ENCODE measurements at regions not wholly inside any gene's neighbourhood (a gene's known extent, or its start where the extent isn't known, plus 50 kb on each side); places are given as distances from the start of the nearest gene placed in this dataset.

DNA sequence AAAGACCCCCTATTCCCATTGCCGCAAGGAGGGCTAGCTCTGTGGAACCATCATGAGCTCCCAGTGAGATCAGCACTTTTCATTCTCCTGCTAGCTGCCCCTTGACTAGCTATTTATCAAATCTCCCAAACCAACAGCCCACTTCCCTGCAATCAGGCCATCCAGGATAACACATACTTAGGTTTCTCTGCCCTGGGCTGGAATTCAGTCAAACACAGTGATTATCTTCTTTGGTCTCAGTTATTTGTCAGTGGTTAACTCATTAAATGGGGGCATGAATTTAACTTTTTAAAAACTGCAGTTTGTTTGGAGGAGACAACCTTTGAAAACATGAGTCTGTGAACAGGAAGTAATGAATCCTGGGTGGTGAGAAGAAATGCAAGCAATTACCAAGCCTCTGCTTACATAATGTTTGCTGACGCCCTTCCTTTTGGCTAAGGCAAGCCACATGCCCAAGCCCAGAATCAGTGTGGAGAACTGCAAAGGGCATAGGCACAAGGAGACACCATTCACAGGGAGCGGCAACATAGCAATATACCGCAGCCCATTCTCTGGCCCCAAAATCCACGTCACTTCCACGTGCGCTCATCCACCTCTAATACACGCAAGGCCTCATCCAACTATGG is 275.0 kb downstream of the DRD1 start:
- no peak for DNase-seq (ENCODE audit: low spot score)

DNA sequence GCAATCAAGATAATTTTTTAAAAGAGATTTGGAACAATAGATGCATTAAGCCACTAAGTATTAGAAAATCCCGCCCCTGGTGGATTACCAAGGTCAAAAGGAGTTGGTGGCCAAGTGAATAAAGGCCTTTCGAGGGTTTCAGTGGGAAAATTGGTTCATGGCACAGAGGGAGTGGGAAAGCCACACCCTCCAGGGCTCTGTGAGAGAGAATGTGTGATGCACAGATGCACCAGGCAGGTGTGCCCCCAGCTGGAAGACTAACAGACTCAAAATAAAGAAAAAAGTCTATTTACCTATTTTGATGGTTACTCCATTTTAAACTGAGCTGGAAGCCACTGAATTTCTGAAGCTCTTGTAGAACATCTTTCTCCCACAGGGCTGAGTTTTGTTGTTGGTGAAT is 278.0 kb downstream of the DRD1 start:
- no peak for DNase-seq (ENCODE audit: low spot score)

DNA sequence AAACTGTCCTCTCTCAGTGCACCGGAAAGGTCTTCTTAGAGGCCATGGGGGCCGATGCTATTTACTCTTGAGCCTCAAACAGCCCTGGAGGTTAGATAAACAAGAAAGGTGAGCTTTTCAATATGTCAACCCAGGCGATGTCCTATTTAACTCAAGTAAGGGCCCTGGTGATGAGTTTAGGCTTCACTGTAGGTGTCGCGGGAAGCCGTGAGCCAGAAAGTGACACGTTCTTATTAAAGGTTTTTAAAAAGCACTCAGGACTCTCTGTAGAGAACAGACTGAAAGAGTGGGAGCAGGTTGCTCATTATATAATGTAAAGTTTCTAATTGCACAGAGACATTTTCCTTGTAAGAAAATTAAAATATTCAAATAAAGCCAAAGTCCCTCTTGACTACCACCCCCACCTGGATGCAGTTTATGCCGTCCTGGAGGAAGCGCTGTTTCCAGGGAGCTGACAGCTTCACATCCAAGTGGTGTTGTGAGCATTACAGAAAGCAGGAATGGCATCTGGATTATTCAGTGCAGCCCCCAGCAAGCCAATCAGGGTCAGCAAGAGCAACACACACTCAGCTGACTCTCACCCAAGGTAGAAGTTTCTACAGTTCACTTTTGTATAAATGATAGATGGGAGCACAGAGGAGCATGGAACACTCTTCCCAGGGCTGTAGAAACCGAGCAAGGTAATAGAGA is 280.3 kb downstream of the DRD1 start:
- no peak for DNase-seq (ENCODE audit: low spot score)

DNA sequence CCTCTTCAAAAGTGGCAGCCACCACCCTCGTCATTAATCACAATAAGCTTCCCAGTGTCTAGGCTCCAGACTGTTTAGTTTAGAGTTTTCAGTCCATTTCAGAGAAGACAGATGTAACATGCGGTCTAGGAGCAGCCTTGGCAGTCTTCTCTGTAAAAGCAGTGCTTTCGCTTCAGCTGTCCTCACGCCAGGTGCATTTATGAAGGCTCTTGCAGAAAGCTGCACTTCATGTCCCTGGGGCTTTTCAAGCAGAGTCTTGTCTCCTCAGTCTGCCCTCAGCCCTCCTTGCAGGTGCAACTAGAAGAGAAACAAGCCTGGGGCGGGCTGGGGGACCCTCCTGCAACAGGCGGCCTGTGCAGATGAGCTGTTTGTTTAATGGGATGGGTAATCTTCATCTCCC is 281.9 kb downstream of the DRD1 start:
- DNase-seq (ENCODE audit: low spot score), result no peak

DNA sequence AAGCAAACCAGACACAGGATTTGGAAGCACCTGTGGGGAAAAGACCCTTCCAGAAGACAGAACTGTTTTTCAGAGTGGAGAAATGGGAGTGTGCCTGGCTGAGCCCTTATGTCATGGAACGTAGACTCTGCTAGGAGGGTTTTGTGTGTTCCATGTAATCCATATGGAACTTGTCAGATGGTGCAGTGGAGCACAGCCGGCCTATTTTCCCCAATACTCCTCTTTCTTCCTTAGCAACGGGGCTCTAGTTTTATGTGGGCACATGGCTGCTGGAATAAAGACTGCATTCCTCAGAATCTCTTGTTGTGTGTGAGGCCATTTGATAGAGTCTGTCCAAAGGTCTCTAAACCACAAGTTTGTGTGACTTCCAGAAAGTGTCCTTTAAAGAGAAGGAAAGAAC is 284.0 kb downstream of the DRD1 start:
- DNase-seq (ENCODE audit: low spot score), result no peak

DNA sequence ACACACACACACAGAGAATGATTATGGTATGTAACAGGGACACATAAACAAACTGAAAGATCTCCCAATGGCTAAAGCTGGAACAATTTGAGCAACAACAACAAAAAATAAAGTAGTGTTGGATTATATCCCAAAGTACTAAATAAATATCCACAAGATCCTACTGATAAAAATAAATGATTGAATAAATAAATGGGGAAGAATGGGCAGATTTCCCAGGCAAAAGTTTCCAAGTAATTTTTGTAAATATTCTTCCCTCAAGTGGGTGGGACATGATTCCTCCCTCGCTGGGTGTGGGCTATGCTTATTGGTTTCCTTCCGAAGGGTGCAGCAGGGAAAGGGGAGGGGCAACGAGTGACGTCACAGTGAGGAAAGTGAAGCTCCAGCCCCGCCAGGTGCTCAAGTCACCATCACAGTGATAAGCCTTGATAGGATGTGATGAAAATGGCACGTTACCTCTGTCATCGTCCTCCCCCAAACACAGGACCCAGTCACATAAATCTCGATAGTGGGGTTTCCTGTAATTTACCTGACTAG is 295.3 kb downstream of the DRD1 start:
- DNase-seq (ENCODE audit: low spot score), result no peak

DNA sequence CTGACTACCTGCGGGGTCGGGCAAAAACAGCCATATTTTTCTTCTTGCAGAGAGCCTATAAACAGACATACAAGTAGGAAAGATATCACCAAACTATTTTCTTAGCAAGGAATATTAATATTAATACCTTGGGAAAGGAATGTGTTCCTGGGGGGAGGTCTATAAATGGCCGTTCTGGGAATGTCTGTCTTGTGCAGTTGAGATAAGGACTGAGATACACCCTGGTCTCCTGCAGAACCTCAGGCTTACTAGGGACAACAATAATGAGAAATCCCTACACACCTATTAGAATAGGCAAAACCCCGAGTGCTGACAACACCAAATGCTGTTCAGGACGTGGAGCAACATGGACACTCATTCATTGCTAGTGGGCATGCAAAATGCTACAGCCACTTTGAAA is 297.2 kb downstream of the DRD1 start:
- no peak for DNase-seq (ENCODE audit: low spot score)

DNA sequence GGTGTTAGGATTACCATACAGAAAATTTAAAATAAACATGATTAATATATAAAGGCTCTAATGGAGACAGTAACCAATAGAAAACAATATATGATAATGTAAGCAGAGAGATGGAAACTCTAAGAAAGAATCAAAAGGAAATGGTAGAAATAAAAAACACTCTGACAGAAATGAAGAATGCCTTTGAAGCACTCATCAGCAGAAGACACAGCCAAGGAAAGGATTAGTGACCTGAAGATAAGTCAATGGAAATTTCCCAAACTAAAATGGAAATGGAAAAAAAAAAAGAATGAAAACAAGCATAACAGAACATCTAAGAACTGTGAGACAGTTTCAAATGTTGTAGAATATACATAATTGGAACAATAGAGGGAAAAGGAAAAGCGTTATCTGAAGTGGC is 302.6 kb downstream of the DRD1 start:
- no peak for DNase-seq (ENCODE audit: low spot score)

DNA sequence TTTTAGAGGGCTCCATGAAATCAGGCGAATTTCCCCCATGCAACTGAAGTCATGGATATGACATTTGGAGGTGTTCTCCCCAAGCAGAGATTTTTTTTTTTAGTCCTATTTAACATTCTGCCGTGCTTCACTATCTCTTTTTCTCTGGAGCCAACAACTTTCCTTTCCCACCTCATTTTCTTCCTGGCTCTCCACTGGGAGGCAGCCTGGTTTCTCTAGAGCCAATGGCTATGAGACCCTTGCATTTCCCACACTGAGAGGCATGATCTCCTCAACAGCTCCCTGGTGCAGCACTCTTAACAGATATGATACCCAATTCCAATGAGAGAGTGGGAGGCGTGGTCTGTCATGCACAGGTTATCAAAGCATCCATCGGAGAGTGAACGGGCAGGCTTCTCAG is 310.8 kb downstream of the DRD1 start:
- DNase-seq (ENCODE audit: low spot score), result peak; percentile 18

DNA sequence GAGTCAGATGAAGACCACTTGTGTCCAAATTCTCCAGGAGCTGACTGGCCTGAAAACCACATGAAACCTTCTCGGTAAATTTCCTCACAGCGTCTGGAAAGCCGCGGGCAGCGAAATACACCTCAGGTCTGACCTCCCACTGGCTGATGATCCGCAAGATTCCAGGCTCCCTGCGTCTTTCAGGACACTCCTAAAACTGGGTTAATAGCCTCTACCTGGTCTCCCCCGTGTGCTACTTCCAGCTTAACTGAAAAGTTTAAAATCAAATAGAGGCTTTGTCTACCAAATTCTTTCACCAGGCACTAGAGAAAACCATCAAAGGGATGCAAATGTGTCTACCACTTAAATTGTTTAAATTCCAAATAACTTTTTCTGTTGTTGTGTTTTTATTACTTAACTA is 312.6 kb downstream of the DRD1 start:
- DNase-seq (ENCODE audit: low spot score), result no peak

DNA sequence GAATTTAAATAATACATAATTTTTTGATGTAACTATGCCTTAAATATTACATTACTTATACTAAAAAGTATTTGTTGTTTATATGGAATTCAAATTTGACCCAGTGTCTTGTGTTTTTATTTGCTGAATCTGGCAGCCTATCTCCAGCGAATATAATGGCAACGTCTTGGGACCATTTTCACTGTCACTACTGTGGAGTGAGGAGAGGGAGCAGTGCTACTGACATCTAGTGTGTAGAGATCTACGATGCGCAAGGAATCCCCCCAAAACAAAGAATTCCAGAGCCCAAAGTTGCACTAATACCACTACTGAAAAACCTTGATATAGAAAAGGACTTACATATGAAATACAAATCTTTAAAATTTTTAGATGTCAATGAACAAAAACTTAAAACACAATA is 314.4 kb downstream of the DRD1 start:
- no peak for DNase-seq (ENCODE audit: low spot score)

DNA sequence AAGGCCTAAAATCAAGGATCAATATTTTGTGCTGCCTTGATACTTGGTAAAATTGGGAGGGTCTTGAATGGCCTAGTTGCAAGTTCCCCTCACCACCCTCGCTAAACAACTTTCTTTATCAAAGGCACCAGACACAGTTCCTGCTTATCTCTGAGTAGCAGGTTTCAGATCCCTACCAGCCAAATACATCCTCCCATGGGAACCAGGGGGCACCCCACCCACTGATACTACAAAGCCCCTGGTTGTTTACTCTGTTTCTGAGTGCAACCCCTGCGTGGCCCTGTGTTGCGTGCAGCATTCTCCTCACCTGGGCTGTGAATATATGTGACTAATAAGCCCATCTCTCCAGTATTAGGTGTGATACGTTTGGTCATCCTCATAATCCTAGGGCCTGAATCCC is 314.9 kb downstream of the DRD1 start:
- DNase-seq (ENCODE audit: low spot score), result no peak

DNA sequence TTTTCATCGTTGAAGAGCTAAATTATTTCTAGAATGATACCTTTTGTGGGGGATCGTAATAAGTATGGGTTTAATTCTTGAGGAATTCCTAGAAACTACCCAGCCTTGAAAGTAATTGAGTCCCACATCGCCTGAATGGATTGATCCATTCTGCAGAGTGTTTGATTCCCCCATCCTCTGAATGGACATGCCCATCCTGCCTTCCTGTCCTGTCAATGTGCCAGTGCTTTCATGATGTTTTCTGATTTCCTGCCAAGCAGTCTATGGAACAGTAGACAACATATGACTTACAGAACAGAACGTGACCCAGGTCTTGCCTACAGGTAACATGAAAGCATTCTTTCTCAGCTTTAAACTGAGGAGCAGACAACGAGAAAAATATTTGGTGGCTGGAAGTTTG is 319.2 kb downstream of the DRD1 start:
- DNase-seq (ENCODE audit: low spot score), result no peak

DNA sequence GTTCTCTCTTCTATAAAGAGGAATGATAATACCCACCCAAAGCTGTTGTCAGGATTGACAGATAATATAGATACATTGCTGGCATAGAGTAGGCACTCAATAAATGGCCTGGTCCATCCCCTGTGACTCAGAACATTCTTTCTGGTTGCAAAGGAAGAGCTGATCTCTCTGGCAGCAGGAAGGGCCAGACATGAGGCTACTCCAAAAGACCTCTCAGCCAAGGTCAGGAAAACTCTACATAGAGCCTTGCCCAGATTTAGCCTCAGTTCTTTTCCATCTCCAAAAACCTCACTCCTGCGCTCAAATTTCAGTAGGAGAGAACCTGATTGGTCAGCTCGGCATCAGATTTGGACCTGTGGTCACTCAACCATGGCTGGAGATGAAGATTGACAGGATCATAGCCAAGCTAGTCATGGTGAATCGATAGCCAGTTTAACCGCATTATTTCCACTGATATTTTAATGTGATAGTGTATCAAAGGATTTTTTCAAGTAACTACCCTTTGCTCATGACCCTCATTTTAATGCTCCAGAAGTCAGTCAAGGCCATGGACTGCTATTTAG is 319.6 kb downstream of the DRD1 start:
- no peak for DNase-seq (ENCODE audit: low spot score)

DNA sequence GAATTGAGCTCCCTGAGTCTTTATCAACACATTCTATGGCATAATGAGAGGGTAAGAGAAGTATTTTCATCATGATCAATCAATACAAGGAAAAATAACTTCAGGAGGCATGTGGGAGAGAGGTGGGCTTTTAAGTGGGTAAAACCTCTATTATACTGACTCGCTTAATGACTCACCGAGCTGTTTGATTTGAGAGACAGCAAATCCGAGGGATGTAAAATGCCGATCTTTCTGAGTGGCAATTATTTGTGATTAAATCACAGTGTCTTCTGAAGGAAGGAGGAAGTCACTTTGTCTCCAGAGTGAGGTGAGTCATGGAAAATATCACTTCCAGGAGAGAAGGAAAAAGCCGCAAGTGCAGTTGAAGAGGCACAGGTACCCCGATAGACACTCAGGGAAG is 320.4 kb downstream of the DRD1 start:
- DNase-seq (ENCODE audit: low spot score), result no peak

DNA sequence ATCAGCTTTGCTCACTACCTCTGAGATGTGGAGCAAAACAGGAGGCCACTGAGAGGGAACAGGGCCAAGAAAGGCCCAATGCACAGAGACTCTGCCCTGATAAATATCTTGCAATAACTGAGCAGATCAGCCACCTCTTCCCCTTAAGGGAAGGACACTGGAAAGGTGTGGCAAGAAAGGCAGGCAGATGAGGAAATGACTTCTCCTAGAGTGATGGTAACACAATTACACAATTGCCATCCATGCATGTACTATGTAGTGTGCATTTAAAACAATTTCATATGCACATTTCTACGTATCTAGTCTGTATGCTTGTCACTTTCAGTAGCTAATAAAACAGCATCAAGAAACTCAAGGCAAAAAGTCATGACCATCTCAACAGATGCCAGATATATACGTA is 322.5 kb downstream of the DRD1 start:
- DNase-seq (ENCODE audit: low spot score), result no peak

DNA sequence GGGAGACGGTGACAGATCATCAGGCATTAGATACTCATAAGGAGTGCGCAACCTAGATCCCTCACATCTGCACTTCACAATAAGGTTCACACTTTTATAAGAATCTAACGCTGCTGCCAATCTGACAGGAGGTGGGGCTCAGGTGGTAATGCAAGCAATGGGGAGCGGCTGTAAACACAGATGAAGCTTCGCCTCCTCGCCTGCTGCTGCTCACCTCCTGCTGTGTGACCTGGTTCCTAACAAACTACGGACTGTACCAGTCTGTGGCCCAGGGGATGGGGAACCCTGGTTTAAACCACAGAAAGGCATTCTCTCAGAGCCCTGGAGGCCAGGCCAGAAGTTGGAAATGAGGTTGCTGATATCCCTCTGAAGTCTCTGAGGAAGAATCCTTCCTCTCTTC is 323.6 kb downstream of the DRD1 start:
- DNase-seq (ENCODE audit: low spot score), result no peak

DNA sequence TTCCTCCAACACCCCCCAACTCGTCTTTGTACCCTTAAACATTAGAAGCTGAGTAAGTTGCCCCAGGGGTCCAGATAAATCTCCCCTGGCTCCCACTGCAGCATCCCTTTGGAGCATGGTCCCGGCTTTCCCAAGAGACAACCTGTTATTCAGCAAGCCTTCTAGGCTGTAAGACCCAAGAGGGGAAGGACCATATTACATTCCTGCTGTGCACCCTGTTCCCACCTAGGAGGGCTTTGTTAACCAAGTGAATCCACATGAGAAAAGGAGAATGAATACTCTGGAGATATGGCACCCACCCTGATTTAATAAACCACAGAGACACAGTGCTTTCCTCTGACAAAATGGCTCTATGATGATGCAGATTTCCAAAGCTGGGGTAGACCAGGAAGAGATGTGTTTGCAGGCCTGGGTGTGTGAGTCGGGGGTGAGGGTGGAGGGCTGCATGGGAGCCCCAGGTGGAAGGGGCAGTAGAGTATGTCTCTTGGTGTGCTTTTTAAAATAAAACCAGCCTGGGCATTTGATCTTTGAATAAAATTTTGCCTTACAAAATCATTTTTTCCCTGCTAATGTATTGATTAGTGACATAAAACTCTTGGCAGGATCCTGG is 325.2 kb downstream of the DRD1 start:
- DNase-seq (ENCODE audit: low spot score), result no peak

DNA sequence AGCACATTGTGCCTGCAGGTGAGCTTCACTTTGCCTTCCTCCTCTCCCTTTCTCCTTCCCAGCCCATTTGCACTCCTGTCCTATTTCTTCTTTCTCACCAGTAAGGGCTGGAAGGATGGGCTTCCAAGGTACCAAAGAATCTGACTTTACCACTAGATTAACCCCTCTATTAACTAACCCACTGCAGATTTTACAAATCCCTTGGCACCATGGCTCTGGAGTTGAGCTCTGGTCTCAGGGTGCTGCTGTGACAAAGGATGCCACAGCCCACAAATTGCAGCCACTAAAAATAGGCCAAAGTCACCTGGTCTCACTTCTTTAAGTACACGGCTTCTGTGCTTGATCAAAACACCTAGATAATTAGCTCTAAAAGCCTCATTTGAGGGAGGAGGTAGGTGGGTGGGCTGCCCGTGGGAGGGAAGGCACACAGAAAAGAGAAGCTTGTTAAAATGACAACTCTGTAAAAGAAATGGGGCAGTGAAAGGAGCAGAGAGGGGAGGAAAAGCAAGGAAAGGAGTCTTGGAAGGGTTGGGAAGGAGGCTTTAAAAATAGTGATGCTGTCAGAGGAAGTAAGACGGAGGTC is 327.4 kb downstream of the DRD1 start:
- DNase-seq (ENCODE audit: low spot score), result no peak

DNA sequence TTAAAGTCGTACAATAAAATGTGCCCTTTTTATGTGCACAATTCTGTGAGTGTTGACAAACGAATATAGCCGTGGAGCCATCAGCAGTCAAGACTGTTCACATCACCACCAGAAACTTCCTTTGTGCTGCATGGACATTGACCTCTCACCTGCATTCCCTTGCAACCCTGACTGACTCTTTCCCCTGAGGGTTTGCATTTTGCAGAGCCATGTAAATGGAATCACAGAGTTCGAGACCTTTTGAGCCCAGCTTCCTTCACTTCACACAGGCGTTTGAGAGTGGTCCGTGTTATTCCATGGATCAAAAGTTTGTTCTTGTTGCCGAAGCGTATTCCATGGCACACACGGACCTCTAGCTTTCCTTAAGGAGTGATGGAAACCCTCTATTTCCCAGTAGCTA is 328.2 kb downstream of the DRD1 start:
- no peak for DNase-seq (ENCODE audit: low spot score)

DNA sequence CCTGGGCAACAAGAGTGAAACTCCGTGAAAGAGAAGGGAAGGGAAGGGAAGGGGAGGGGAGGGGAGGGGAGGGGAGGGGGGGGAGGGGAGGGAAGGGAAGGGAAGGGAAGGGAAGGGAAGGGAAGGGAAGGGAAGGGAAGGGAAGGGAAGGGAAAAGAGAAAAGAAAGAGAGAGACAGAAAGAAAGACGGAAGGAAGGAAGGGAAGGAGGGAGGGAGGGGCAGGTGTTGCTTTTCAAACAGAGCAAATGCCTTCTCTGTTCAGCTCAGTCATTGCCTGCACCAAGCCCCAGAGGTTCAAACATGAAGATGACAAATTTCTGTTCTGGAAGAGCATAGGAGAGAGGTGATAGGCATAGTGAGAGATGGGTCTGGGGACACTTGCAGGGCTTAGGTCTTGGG is 330.0 kb downstream of the DRD1 start:
- DNase-seq (ENCODE audit: low spot score), result no peak

DNA sequence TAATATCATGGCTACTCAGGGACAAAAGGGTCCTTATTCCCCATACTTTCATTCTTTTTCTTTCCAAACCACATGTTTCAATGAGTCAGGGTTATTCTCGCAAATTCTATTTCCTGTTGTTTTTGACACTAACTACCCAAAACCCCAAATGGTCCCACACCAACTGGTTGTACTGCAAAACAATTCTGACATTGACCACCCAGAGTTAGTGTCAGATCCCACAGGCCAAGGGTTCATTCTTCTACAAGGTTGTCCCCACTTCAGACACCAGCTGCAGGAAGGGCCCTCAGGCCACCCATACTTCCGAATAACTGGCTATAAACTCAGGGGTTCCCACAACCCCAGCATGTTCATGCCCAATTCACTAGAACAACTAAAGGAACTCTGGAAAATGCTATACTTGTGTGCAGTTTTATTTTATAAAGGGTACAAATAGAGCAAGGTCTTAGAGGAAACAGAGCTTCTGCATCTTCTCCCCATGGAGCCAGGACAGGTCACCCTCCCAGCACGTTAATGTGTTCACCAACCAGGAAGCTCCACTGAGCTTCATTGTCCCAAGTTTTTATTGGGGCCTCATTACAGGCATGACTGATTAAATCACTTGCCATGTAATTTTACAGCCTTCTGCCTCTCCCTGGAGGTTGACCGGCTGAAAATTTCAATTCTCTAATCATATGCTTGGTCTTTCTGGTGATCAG is 334.8 kb downstream of the DRD1 start:
- no peak for DNase-seq (ENCODE audit: low spot score)
